ENCODE measurements at regions not wholly inside any gene's neighbourhood (a gene's known extent, or its start where the extent isn't known, plus 50 kb on each side); places are given as distances from the start of the nearest gene placed in this dataset.

DNA sequence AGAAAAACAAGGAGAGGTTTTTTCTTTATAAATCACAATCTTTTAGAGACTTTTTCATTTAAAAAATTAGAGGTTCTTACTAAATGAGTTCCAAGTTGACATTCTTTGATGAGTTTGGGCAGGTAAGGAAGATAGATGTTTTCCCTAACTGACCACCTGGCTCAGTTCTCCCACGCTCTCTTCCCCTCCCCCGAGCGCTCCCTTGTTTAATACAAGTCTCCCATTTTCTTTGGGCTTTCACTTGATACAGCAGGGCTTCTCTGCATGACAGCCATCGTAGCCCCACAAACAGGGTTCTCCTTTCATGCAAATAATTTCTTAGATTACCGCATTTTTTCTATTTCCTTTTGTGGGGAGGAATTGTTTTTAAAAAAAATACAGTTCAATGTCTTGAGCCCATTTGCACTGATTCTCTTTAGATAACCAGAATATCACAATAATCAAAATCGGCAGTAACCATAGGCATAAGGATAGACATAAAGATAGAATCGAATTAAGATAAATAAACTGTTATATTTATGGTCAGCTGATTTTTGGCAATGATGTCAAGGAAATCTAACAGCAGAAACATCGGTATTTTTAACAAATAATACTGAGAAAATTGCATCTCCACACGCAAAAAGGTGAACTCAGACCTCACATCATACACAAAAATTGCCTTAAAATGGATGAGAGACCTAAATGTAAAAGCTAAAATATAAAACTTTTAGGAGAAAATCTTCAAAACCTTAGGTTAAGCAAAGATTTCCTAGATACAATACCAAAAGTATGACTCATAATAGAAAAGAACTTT is 325.4 kb downstream of the PIK3R1 start:
- WGBS, result 85% methylated on average over 9 of the region's 9 CpGs
- Histone ChIP-seq H3K27me3 (no peaks in the 10 kb centered on the region), H3K36me3 (no peaks in the 10 kb centered on the region), H3K9me3 (no peaks in the 10 kb centered on the region), H3K4me1 (no peaks in the 10 kb centered on the region), H3K4me3 (no peak overlapping the region), H3K27ac (replicated peaks in 1 of 4) (no peak overlapping the region)
- intact Hi-C loops (cut with DNase I), result no loop called here
- no peak for DNase-seq (ENCODE audit: extremely low spot score)
- TF ChIP-seq POLR2AphosphoS5 (IDR thresholded peaks at IDR 0.05), result no peak
- TF ChIP-seq POLR2A (IDR thresholded peaks at IDR 0.05; ENCODE audit: low read depth), result no peak
- TF ChIP-seq, protein P1, sequence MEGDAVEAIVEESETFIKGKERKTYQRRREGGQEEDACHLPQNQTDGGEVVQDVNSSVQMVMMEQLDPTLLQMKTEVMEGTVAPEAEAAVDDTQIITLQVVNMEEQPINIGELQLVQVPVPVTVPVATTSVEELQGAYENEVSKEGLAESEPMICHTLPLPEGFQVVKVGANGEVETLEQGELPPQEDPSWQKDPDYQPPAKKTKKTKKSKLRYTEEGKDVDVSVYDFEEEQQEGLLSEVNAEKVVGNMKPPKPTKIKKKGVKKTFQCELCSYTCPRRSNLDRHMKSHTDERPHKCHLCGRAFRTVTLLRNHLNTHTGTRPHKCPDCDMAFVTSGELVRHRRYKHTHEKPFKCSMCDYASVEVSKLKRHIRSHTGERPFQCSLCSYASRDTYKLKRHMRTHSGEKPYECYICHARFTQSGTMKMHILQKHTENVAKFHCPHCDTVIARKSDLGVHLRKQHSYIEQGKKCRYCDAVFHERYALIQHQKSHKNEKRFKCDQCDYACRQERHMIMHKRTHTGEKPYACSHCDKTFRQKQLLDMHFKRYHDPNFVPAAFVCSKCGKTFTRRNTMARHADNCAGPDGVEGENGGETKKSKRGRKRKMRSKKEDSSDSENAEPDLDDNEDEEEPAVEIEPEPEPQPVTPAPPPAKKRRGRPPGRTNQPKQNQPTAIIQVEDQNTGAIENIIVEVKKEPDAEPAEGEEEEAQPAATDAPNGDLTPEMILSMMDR (IDR thresholded peaks at IDR 0.05), result no peak
- TF ChIP-seq EP300 (IDR thresholded peaks at IDR 0.05), result no peak

GRCh38 chr5:68542207-68542606 is 326.7 kb downstream of the PIK3R1 start:
- TF ChIP-seq POLR2AphosphoS5 (IDR thresholded peaks at IDR 0.05) (no peak), EP300 (IDR thresholded peaks at IDR 0.05) (no peak), POLR2A (IDR thresholded peaks at IDR 0.05; ENCODE audit: low read depth) (no peak)
- TF ChIP-seq, protein P1 (IDR thresholded peaks at IDR 0.05), result no peak
- Histone ChIP-seq H3K4me1 (no peaks in the 10 kb centered on the region), H3K36me3 (no peaks in the 10 kb centered on the region), H3K9me3 (no peaks in the 10 kb centered on the region), H3K4me3 (no peak overlapping the region), H3K27ac (replicated peaks in 1 of 4) (no peak overlapping the region), H3K27me3 (no peaks in the 10 kb centered on the region)
- no peak for DNase-seq (ENCODE audit: extremely low spot score)
- intact Hi-C loops (cut with DNase I), result no loop called here
- WGBS, result 42% methylated on average over 1 of the region's 1 CpG

- no peak for DNase-seq (ENCODE audit: extremely low spot score)
- intact Hi-C loops (cut with DNase I), result no loop called here
- H3K9me3 ChIP-seq, result no peaks in the 10 kb centered on the region
- no peaks in the 10 kb centered on the region for H3K27me3 ChIP-seq
- TF ChIP-seq EP300 (IDR thresholded peaks at IDR 0.05) (no peak), POLR2AphosphoS5 (IDR thresholded peaks at IDR 0.05) (no peak)
- no peak overlapping the region for H3K27ac ChIP-seq (replicated peaks in 1 of 4)
- H3K36me3 ChIP-seq, result no peaks in the 10 kb centered on the region
- WGBS, result 47% methylated on average over 2 of the region's 2 CpGs
- H3K4me1 ChIP-seq, result no peaks in the 10 kb centered on the region
- H3K4me3 ChIP-seq, result no peak overlapping the region
Observed at GRCh38 chr5:68543212-68543611, 327.7 kb downstream of the PIK3R1 start.

GRCh38 chr5:68544091-68544647 is 328.6 kb downstream of the PIK3R1 start:
- intact Hi-C loops (cut with DNase I), result no loop called here
- H3K9me3 ChIP-seq, result no peaks in the 10 kb centered on the region
- H3K36me3 ChIP-seq, result no peaks in the 10 kb centered on the region
- WGBS, result 93% methylated on average over 8 of the region's 8 CpGs
- DNase-seq (ENCODE audit: extremely low spot score), result no peak
- H3K4me3 ChIP-seq, result no peak overlapping the region
- TF ChIP-seq, protein P1 (IDR thresholded peaks at IDR 0.05), result no peak
- TF ChIP-seq EP300 (IDR thresholded peaks at IDR 0.05) (no peak), POLR2AphosphoS5 (IDR thresholded peaks at IDR 0.05) (no peak), POLR2A (IDR thresholded peaks at IDR 0.05; ENCODE audit: low read depth) (no peak)
- no peaks in the 10 kb centered on the region for H3K27me3 ChIP-seq
- H3K4me1 ChIP-seq, result peaks cover 0 to 2% (median 0%) of the 10 kb centered on the region in 4 donors
- no peak overlapping the region for H3K27ac ChIP-seq (replicated peaks in 1 of 4)

DNA sequence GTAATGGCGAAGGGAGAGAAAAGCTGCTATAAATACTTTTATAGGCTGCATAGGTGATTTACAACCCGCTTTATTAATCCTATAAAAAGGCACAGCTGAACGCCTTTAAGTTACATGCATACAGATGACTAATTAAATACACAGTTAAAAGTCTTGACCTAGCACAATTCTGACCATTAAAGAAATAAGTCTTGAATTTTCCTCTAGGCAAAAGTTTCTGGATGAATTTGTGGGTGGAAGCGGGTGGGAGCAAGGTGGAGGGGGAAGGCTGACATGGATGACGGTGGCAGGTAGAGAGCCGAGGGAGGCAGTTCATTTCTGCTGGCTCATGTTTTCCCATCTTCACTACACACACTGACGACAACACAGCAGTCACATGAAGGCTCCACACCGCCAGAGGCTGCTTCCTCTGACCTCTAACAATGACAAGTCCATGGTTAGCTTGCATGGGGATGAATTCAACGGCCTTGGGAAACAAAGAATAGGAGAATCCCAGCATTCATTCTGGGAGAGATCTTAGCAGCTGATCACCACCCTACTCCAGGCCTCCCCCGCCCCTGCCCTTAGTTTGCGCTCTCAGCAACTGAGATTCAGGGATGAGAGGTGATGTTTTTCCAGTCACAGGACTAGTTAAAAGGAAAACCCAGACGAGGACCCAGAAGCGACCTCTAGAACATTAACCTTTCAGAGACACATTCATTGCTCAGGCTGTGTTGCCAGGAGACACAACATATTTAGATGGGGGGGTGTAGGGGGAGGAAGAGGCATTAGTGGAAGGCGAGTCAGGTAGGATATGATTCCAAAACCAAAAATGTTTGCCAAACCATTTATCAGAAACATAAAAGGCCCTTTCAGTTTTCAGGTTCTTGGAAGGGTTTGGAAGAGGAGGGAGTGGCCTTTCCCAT is 329.3 kb downstream of the PIK3R1 start:
- Histone ChIP-seq H3K27ac (replicated peaks in 1 of 4) (no peak overlapping the region), H3K4me1 (peaks cover 0 to 6% (median 0%) of the 10 kb centered on the region in 4 donors), H3K4me3 (no peak overlapping the region), H3K27me3 (no peaks in the 10 kb centered on the region), H3K36me3 (no peaks in the 10 kb centered on the region), H3K9me3 (no peaks in the 10 kb centered on the region)
- no peak for DNase-seq (ENCODE audit: extremely low spot score)
- intact Hi-C loops (cut with DNase I), result no loop called here
- TF ChIP-seq, protein P1 (IDR thresholded peaks at IDR 0.05), result no peak
- TF ChIP-seq EP300 (IDR thresholded peaks at IDR 0.05) (no peak), POLR2A (IDR thresholded peaks at IDR 0.05; ENCODE audit: low read depth) (no peak), POLR2AphosphoS5 (IDR thresholded peaks at IDR 0.05) (no peak)
- 84% methylated on average over 14 of the region's 14 CpGs for WGBS
